NCI-H2196 (cell line): ENCODE measurements at regions not wholly inside any gene's neighbourhood (a gene's known extent, or its start where the extent isn't known, plus 50 kb on each side); places are given as distances from the start of the nearest gene placed in this dataset.

ENCODE experiments used
- DNase-seq: peaks from one replicate; lab custom pipeline; 2025; ENCODE audit not compliant: unreplicated experiment; lab: John Stamatoyannopoulos, UW

GRCh38 chr14:65222440-65222858 lies 120.1 kb upstream of the MAX start:
- DNase-seq: peak; percentile 9

GRCh38 chr14:65223636-65224035 lies 121.3 kb upstream of the MAX start:
- no peak for DNase-seq

- DNase-seq: no peak
Measured at GRCh38 chr14:65224799-65225198, 122.5 kb upstream of the MAX start.

- DNase-seq: no peak
Measured at GRCh38 chr14:65225299-65226159, 123.2 kb upstream of the MAX start.

GRCh38 chr14:65226824-65227604 lies 124.7 kb upstream of the MAX start:
- DNase-seq: no peak

- DNase-seq: no peak
Measured at GRCh38 chr14:65228436-65228835, 126.1 kb upstream of the MAX start.

GRCh38 chr14:65228956-65229747 lies 126.8 kb upstream of the MAX start:
- DNase-seq: no peak

GRCh38 chr14:65229748-65230728 lies 127.7 kb upstream of the MAX start:
- DNase-seq: peak; percentile 61

- no peak for DNase-seq
Measured at GRCh38 chr14:65231286-65231980, 129.1 kb upstream of the MAX start.

- DNase-seq: no peak
Measured at GRCh38 chr14:65234752-65235361, 132.5 kb upstream of the MAX start.

- no peak for DNase-seq
Measured at GRCh38 chr14:65237023-65237814, 134.9 kb upstream of the MAX start.

- no peak for DNase-seq
Measured at GRCh38 chr14:65237941-65238340, 135.6 kb upstream of the MAX start.

- no peak for DNase-seq
Measured at GRCh38 chr14:65238456-65238855, 136.1 kb upstream of the MAX start.

GRCh38 chr14:65239143-65239937 lies 137.0 kb upstream of the MAX start:
- DNase-seq: no peak

GRCh38 chr14:65239938-65240296 lies 137.6 kb upstream of the MAX start:
- DNase-seq: no peak

- DNase-seq: no peak
Measured at GRCh38 chr14:65241125-65241752, 138.9 kb upstream of the MAX start.

- no peak for DNase-seq
Measured at GRCh38 chr14:65242732-65243134, 140.4 kb upstream of the MAX start.
